ENCODE measurements at regions not wholly inside any gene's neighbourhood (a gene's known extent, or its start where the extent isn't known, plus 50 kb on each side); places are given as distances from the start of the nearest gene placed in this dataset.

DNA sequence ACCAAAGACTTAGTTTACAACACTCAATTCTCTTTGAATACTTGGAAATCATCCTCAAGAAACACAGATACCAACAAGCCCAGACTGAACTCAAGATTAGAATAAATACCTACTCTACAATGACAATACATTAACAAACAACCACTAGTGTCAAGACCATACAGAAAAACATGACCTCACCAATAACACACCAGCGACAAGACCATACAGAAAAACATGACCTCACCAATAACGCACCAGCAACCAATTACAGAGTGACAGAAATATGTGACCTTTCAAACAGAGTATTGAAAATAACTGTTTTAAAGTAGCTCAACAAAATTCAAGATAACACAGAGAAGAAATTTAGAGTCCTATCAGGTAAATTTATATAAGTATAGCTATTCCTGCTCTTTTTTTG is 876.0 kb downstream of the EPHA3 start:
- ATAC-seq (no peak), DNase-seq (ENCODE audit: low read depth in 1 of 2, low spot score in 1 of 2) (no peak), FAIRE-seq (no peak)
- CTCF ChIA-PET, result no interaction called here
- no peaks in the 10 kb centered on the region for H3K9me3 ChIP-seq
- no peak overlapping the region for H3K4me2 ChIP-seq
- WGBS (ENCODE audit: missing lambda C conversion rate), result 3% methylated on average over 2 of the region's 2 CpGs
- H3K4me1 ChIP-seq, result no peaks in the 10 kb centered on the region
- H3K27ac ChIP-seq, result no peak overlapping the region
- no peak overlapping the region for H3K4me3 ChIP-seq
- TF ChIP-seq POLR2A (IDR thresholded peaks at IDR 0.05; ENCODE audit: low read length) (no peak), ZNF302 (CRISPR knock-in tag; IDR thresholded peaks at IDR 0.05) (no peak), KDM1A (IDR thresholded peaks at IDR 0.05; ENCODE audit: low read depth) (no peak), HOXB13 (CRISPR knock-in tag; IDR thresholded peaks at IDR 0.05; ENCODE audit: low read depth) (no peak), JUN (IDR thresholded peaks at IDR 0.05) (no peak), CHD4 (IDR thresholded peaks at IDR 0.05; ENCODE audit: borderline replicate concordance) (no peak), FOSB (CRISPR knock-in tag; IDR thresholded peaks at IDR 0.05) (no peak), FOSL2 (IDR thresholded peaks at IDR 0.05) (no peak), FOSL2 (CRISPR knock-in tag; IDR thresholded peaks at IDR 0.05) (no peak), ZC3H11A (IDR thresholded peaks at IDR 0.05) (no peak), SREBF2 (IDR thresholded peaks at IDR 0.05) (no peak), RCOR1 (IDR thresholded peaks at IDR 0.05; ENCODE audit: low read depth, low read length) (no peak), PHF8 (IDR thresholded peaks at IDR 0.05; ENCODE audit: borderline replicate concordance, low read depth) (no peak)
- TF ChIP-seq, protein P1, sequence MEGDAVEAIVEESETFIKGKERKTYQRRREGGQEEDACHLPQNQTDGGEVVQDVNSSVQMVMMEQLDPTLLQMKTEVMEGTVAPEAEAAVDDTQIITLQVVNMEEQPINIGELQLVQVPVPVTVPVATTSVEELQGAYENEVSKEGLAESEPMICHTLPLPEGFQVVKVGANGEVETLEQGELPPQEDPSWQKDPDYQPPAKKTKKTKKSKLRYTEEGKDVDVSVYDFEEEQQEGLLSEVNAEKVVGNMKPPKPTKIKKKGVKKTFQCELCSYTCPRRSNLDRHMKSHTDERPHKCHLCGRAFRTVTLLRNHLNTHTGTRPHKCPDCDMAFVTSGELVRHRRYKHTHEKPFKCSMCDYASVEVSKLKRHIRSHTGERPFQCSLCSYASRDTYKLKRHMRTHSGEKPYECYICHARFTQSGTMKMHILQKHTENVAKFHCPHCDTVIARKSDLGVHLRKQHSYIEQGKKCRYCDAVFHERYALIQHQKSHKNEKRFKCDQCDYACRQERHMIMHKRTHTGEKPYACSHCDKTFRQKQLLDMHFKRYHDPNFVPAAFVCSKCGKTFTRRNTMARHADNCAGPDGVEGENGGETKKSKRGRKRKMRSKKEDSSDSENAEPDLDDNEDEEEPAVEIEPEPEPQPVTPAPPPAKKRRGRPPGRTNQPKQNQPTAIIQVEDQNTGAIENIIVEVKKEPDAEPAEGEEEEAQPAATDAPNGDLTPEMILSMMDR (IDR thresholded peaks at IDR 0.05), result no peak
- TF ChIP-seq, protein P2, sequence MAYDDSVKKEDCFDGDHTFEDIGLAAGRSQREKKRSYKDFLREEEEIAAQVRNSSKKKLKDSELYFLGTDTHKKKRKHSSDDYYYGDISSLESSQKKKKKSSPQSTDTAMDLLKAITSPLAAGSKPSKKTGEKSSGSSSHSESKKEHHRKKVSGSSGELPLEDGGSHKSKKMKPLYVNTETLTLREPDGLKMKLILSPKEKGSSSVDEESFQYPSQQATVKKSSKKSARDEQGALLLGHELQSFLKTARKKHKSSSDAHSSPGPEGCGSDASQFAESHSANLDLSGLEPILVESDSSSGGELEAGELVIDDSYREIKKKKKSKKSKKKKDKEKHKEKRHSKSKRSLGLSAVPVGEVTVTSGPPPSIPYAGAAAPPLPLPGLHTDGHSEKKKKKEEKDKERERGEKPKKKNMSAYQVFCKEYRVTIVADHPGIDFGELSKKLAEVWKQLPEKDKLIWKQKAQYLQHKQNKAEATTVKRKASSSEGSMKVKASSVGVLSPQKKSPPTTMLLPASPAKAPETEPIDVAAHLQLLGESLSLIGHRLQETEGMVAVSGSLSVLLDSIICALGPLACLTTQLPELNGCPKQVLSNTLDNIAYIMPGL (CRISPR knock-in tag; IDR thresholded peaks at IDR 0.05; ENCODE audit: borderline replicate concordance), result no peak
- TF ChIP-seq, protein P3, sequence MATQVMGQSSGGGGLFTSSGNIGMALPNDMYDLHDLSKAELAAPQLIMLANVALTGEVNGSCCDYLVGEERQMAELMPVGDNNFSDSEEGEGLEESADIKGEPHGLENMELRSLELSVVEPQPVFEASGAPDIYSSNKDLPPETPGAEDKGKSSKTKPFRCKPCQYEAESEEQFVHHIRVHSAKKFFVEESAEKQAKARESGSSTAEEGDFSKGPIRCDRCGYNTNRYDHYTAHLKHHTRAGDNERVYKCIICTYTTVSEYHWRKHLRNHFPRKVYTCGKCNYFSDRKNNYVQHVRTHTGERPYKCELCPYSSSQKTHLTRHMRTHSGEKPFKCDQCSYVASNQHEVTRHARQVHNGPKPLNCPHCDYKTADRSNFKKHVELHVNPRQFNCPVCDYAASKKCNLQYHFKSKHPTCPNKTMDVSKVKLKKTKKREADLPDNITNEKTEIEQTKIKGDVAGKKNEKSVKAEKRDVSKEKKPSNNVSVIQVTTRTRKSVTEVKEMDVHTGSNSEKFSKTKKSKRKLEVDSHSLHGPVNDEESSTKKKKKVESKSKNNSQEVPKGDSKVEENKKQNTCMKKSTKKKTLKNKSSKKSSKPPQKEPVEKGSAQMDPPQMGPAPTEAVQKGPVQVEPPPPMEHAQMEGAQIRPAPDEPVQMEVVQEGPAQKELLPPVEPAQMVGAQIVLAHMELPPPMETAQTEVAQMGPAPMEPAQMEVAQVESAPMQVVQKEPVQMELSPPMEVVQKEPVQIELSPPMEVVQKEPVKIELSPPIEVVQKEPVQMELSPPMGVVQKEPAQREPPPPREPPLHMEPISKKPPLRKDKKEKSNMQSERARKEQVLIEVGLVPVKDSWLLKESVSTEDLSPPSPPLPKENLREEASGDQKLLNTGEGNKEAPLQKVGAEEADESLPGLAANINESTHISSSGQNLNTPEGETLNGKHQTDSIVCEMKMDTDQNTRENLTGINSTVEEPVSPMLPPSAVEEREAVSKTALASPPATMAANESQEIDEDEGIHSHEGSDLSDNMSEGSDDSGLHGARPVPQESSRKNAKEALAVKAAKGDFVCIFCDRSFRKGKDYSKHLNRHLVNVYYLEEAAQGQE (IDR thresholded peaks at IDR 0.05), result no peak
- TF ChIP-seq, protein P4, sequence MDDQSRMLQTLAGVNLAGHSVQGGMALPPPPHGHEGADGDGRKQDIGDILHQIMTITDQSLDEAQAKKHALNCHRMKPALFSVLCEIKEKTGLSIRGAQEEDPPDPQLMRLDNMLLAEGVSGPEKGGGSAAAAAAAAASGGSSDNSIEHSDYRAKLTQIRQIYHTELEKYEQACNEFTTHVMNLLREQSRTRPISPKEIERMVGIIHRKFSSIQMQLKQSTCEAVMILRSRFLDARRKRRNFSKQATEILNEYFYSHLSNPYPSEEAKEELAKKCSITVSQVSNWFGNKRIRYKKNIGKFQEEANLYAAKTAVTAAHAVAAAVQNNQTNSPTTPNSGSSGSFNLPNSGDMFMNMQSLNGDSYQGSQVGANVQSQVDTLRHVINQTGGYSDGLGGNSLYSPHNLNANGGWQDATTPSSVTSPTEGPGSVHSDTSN (IDR thresholded peaks at IDR 0.05), result no peak
- POLR2A ChIA-PET, result no interaction called here

DNA sequence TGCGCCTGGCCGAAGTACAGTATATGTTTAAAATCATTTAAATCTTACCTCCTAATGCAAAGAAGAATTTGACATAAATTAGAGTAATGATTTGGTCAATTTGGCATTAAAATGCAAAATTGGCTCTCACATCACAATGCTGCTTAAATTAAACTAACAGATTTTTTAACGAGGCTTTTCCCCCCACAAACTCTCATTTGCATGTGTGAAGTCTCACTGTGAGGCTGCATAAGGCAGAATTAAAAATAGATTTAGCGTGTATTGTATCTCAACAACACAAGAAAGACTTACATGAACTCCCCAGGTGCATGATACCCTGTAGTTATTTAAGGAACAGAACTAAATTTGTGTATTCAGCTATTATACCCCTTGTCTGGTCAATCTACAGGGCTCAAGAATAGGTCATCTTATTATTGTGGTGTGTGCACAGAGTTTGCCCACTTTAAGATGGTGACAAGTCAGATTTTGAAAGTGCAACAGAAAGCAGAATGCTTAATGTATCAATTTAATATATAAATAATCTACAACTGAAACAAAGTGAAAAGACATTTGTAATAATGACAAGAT is 897.9 kb downstream of the EPHA3 start:
- 12% methylated on average over 4 of the region's 4 CpGs for WGBS (ENCODE audit: missing lambda C conversion rate)
- no peaks in the 10 kb centered on the region for H3K9me3 ChIP-seq
- no peaks in the 10 kb centered on the region for H3K4me1 ChIP-seq
- CTCF ChIA-PET, result no interaction called here
- no peak overlapping the region for H3K27ac ChIP-seq
- ATAC-seq (no peak), DNase-seq (ENCODE audit: low read depth in 1 of 2, low spot score in 1 of 2) (no peak), FAIRE-seq (no peak)
- H3K4me3 ChIP-seq, result no peak overlapping the region
- no peak overlapping the region for H3K4me2 ChIP-seq
- POLR2A ChIA-PET, result no interaction called here
- TF ChIP-seq PHF8 (IDR thresholded peaks at IDR 0.05; ENCODE audit: borderline replicate concordance, low read depth) (no peak), ESRRA (IDR thresholded peaks at IDR 0.05; ENCODE audit: borderline replicate concordance, low read length) (no peak), POLR2AphosphoS2 (conservative IDR thresholded peaks at IDR 0.05; ENCODE audit: low read length) (no peak), EP300 (IDR thresholded peaks at IDR 0.05) (no peak), ZFP36 (IDR thresholded peaks at IDR 0.05; ENCODE audit: borderline replicate concordance, partially characterized antibody) (no peak)
- TF ChIP-seq, protein P3 (IDR thresholded peaks at IDR 0.05), result no peak
- TF ChIP-seq, protein P5, sequence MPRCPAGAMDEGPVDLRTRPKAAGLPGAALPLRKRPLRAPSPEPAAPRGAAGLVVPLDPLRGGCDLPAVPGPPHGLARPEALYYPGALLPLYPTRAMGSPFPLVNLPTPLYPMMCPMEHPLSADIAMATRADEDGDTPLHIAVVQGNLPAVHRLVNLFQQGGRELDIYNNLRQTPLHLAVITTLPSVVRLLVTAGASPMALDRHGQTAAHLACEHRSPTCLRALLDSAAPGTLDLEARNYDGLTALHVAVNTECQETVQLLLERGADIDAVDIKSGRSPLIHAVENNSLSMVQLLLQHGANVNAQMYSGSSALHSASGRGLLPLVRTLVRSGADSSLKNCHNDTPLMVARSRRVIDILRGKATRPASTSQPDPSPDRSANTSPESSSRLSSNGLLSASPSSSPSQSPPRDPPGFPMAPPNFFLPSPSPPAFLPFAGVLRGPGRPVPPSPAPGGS (IDR thresholded peaks at IDR 0.05), result no peak
- TF ChIP-seq, protein P6, sequence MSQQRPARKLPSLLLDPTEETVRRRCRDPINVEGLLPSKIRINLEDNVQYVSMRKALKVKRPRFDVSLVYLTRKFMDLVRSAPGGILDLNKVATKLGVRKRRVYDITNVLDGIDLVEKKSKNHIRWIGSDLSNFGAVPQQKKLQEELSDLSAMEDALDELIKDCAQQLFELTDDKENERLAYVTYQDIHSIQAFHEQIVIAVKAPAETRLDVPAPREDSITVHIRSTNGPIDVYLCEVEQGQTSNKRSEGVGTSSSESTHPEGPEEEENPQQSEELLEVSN (IDR thresholded peaks at IDR 0.05; ENCODE audit: borderline replicate concordance, low read depth), result no peak
